SK-N-SH treated with all-trans-retinoic acid at 6 μM for 48 hours (cell line): ENCODE measurements at regions not wholly inside any gene's neighbourhood (a gene's known extent, or its start where the extent isn't known, plus 50 kb on each side); places are given as distances from the start of the nearest gene placed in this dataset.

ENCODE experiments used
- ATAC-seq: fragments of 200-7000 bp; cut with Tn5 transposase; 3 replicates; pipeline ENCODE4 v1.9.1; 2020; ENCODE audit warnings: mild to moderate bottlenecking, moderate library complexity
- ARNTL ChIP-seq: fragments of 450-650 bp; formaldehyde crosslinking; IDR thresholded peaks from 2 replicates; pipeline ENCODE4 v1.5.0; 2020; ENCODE audit warnings: low read depth, mild to moderate bottlenecking, moderate library complexity, borderline replicate concordance
- BACH2 ChIP-seq: fragments of 250-450 bp; sonication (Bioruptor Pico); IDR thresholded peaks from 2 replicates; pipeline ENCODE4 v1.9.0; 2021; ENCODE audit warnings: mild to moderate bottlenecking, borderline replicate concordance
- CSDC2 ChIP-seq: fragments of 250-450 bp; sonication (Bioruptor Pico); IDR thresholded peaks from 2 replicates; pipeline ENCODE4 v1.5.0; 2020; ENCODE audit warnings: mild to moderate bottlenecking, moderate library complexity
- ESRRG ChIP-seq: fragments of 250-450 bp; sonication (Bioruptor Pico); IDR thresholded peaks from 2 replicates; pipeline ENCODE4 v1.6.1; 2021; ENCODE audit warnings: mild to moderate bottlenecking
- GLIS3 ChIP-seq: fragments of 250-450 bp; sonication (Bioruptor Pico); IDR thresholded peaks from 2 replicates; pipeline ENCODE4 v1.5.0; 2020; ENCODE audit warnings: mild to moderate bottlenecking, moderate library complexity
- RARB ChIP-seq: fragments of 250-450 bp; sonication (Bioruptor Pico); IDR thresholded peaks from 2 replicates; pipeline ENCODE4 v1.8.0; 2021; ENCODE audit warnings: mild to moderate bottlenecking, moderate library complexity
- TCF4 ChIP-seq: fragments of 250-450 bp; sonication (Bioruptor Pico); IDR thresholded peaks from 2 replicates; pipeline ENCODE4 v1.8.0; 2021; ENCODE audit warnings: mild to moderate bottlenecking, moderate library complexity, borderline replicate concordance
- TOX ChIP-seq: fragments of 250-450 bp; sonication (Bioruptor Pico); IDR thresholded peaks from 2 replicates; pipeline ENCODE4 v1.8.0; 2021; ENCODE audit warnings: mild to moderate bottlenecking, moderate library complexity, borderline replicate concordance
- ZC3H10 ChIP-seq: fragments of 250-450 bp; sonication (Bioruptor Pico); IDR thresholded peaks from 2 replicates; pipeline ENCODE4 v1.5.1; 2021; ENCODE audit warnings: mild to moderate bottlenecking, moderate library complexity
- ZFP3 ChIP-seq: fragments of 250-450 bp; sonication (Bioruptor Pico); IDR thresholded peaks from 2 replicates; pipeline ENCODE4 v1.5.0; 2020; ENCODE audit warnings: mild to moderate bottlenecking, moderate library complexity
- ZFP30 ChIP-seq: fragments of 450-650 bp; formaldehyde crosslinking; IDR thresholded peaks from 2 replicates; pipeline ENCODE4 v1.5.0; 2022; ENCODE audit warnings: mild to moderate bottlenecking, moderate library complexity
- ZNF8 ChIP-seq: fragments of 450-650 bp; formaldehyde crosslinking; IDR thresholded peaks from 2 replicates; pipeline ENCODE4 v1.5.0; 2020; ENCODE audit warnings: mild to moderate bottlenecking, moderate library complexity
- TF ChIP-seq, protein P1 (sequence below): fragments of 250-450 bp; sonication (Bioruptor Pico); IDR thresholded peaks from 2 replicates; pipeline ENCODE4 v1.5.1; 2020; ENCODE audit warnings: low read depth, mild to moderate bottlenecking, moderate library complexity
- TF ChIP-seq, protein P2 (sequence below): fragments of 250-450 bp; sonication (Bioruptor Pico); IDR thresholded peaks from 2 replicates; pipeline ENCODE4 v1.8.0; 2021; ENCODE audit warnings: low read depth, mild to moderate bottlenecking, moderate library complexity, borderline replicate concordance
- TF ChIP-seq, protein P3 (sequence below): fragments of 250-450 bp; sonication (Bioruptor Pico); IDR thresholded peaks from 2 replicates; pipeline ENCODE4 v1.8.0; 2020; ENCODE audit warnings: mild to moderate bottlenecking, moderate library complexity, borderline replicate concordance
- TF ChIP-seq, protein P4 (sequence below): fragments of 250-450 bp; sonication (Bioruptor Pico); IDR thresholded peaks from 2 replicates; pipeline ENCODE4 v1.5.1; 2021; ENCODE audit warnings: mild to moderate bottlenecking, moderate library complexity
- TF ChIP-seq, protein P5 (sequence below): fragments of 250-450 bp; sonication (Bioruptor Pico); IDR thresholded peaks from 2 replicates; pipeline ENCODE4 v1.5.0; 2020; ENCODE audit warnings: mild to moderate bottlenecking, moderate library complexity

DNA sequence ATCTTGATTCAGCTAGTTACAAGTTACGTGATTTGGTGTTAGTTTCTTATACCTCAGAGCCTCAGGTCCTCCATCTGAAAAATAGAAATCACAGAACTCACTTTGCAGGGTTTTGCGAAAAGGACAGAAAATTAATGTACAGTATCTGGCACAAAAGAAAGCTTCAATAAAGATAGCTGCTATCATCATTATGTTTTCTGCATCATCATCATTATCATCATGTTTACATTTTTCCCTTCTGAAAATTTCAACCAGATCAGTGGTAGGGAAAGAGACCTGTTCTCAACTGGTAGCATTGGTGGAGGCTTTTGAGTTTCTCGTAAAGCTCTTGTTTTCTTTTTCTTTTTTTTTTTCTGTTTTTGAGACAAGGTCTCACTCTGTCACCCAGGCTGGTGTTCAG, 174.7 kb upstream of the PBX1 start:
- TF ChIP-seq TOX = no peak
- no peak for TF ChIP-seq ZNF8 (CRISPR knock-in tag)
- TF ChIP-seq TCF4 (CRISPR knock-in tag) = no peak
- TF ChIP-seq, protein P1, sequence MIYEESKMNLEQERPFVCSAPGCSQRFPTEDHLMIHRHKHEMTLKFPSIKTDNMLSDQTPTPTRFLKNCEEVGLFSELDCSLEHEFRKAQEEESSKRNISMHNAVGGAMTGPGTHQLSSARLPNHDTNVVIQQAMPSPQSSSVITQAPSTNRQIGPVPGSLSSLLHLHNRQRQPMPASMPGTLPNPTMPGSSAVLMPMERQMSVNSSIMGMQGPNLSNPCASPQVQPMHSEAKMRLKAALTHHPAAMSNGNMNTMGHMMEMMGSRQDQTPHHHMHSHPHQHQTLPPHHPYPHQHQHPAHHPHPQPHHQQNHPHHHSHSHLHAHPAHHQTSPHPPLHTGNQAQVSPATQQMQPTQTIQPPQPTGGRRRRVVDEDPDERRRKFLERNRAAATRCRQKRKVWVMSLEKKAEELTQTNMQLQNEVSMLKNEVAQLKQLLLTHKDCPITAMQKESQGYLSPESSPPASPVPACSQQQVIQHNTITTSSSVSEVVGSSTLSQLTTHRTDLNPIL (CRISPR knock-in tag) = no peak
- no peak for TF ChIP-seq BACH2 (CRISPR knock-in tag)
- TF ChIP-seq, protein P2, sequence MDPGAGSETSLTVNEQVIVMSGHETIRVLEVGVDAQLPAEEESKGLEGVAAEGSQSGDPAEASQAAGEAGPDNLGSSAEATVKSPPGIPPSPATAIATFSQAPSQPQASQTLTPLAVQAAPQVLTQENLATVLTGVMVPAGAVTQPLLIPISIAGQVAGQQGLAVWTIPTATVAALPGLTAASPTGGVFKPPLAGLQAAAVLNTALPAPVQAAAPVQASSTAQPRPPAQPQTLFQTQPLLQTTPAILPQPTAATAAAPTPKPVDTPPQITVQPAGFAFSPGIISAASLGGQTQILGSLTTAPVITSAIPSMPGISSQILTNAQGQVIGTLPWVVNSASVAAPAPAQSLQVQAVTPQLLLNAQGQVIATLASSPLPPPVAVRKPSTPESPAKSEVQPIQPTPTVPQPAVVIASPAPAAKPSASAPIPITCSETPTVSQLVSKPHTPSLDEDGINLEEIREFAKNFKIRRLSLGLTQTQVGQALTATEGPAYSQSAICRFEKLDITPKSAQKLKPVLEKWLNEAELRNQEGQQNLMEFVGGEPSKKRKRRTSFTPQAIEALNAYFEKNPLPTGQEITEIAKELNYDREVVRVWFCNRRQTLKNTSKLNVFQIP (CRISPR knock-in tag) = no peak
- TF ChIP-seq, protein P3, sequence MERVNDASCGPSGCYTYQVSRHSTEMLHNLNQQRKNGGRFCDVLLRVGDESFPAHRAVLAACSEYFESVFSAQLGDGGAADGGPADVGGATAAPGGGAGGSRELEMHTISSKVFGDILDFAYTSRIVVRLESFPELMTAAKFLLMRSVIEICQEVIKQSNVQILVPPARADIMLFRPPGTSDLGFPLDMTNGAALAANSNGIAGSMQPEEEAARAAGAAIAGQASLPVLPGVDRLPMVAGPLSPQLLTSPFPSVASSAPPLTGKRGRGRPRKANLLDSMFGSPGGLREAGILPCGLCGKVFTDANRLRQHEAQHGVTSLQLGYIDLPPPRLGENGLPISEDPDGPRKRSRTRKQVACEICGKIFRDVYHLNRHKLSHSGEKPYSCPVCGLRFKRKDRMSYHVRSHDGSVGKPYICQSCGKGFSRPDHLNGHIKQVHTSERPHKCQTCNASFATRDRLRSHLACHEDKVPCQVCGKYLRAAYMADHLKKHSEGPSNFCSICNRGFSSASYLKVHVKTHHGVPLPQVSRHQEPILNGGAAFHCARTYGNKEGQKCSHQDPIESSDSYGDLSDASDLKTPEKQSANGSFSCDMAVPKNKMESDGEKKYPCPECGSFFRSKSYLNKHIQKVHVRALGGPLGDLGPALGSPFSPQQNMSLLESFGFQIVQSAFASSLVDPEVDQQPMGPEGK (CRISPR knock-in tag) = no peak
- TF ChIP-seq ZFP3 (CRISPR knock-in tag) = no peak
- no peak for TF ChIP-seq CSDC2 (CRISPR knock-in tag)
- no peak for ATAC-seq

DNA sequence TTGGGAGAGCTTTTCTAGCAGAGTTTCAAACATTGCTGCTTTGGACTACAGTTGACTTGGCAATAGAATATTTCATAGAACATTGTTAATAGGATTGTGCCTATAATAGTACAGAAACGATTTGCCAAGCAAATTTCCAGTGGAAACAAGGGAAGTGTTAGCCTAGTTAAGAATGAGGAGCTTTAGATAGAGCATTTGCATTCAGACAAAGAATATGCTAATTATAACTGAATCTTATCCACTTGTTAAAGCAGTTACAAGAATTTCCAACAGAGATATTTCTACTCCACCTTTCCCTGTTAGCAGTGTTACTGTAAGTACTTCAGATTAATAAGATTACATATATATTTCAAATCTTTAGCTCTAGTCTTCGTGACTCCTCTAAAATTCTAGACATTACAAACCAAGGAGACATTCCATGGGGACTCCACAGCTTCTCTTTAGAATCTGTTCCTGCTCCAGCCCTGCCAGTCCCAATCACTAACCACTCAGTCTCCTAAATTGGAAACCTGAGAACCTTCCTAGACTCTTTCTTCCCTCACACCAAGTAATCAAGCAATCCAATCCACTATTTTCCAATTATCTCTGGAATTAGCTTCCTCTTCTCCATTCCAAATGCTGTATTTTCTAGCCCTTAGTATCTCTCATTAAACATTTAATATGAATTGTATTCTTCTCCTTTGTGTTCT, 141.8 kb upstream of the PBX1 start:
- no peak for TF ChIP-seq ARNTL (CRISPR knock-in tag)
- TF ChIP-seq GLIS3 (CRISPR knock-in tag) = no peak
- TF ChIP-seq, protein P3 (CRISPR knock-in tag) = no peak
- TF ChIP-seq, protein P2 (CRISPR knock-in tag) = no peak
- no peak for TF ChIP-seq ZC3H10 (CRISPR knock-in tag)
- no peak for TF ChIP-seq RARB
- TF ChIP-seq, protein P4, sequence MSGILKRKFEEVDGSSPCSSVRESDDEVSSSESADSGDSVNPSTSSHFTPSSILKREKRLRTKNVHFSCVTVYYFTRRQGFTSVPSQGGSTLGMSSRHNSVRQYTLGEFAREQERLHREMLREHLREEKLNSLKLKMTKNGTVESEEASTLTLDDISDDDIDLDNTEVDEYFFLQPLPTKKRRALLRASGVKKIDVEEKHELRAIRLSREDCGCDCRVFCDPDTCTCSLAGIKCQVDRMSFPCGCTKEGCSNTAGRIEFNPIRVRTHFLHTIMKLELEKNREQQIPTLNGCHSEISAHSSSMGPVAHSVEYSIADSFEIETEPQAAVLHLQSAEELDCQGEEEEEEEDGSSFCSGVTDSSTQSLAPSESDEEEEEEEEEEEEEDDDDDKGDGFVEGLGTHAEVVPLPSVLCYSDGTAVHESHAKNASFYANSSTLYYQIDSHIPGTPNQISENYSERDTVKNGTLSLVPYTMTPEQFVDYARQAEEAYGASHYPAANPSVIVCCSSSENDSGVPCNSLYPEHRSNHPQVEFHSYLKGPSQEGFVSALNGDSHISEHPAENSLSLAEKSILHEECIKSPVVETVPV (CRISPR knock-in tag) = no peak
- TF ChIP-seq ZFP30 (CRISPR knock-in tag) = no peak
- no peak for TF ChIP-seq ZNF8 (CRISPR knock-in tag)
- TF ChIP-seq ESRRG (CRISPR knock-in tag) = no peak
- no peak for TF ChIP-seq ZFP3 (CRISPR knock-in tag)
- no peak for TF ChIP-seq TOX
- TF ChIP-seq CSDC2 (CRISPR knock-in tag) = no peak
- no peak for ATAC-seq

DNA sequence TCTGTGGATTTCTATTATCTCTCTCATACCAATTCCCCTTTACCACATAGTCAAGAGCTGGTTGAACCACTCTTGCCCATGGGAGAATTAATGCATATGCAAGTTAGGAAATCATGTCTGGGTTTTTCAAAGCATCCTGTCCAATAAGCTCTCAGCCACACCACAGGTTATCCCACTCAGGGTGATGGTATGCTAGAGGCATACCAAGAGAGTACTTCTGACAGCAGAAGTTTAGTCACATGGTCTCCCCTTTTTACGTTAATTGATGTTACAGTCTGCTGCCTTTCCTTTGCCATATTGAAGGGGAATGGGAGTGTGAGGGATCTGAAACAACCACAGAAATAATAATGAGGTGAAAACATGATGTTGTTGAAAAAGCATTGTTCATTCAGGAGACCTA, 135.8 kb upstream of the PBX1 start:
- TF ChIP-seq ZFP3 (CRISPR knock-in tag) = no peak
- TF ChIP-seq, protein P5, sequence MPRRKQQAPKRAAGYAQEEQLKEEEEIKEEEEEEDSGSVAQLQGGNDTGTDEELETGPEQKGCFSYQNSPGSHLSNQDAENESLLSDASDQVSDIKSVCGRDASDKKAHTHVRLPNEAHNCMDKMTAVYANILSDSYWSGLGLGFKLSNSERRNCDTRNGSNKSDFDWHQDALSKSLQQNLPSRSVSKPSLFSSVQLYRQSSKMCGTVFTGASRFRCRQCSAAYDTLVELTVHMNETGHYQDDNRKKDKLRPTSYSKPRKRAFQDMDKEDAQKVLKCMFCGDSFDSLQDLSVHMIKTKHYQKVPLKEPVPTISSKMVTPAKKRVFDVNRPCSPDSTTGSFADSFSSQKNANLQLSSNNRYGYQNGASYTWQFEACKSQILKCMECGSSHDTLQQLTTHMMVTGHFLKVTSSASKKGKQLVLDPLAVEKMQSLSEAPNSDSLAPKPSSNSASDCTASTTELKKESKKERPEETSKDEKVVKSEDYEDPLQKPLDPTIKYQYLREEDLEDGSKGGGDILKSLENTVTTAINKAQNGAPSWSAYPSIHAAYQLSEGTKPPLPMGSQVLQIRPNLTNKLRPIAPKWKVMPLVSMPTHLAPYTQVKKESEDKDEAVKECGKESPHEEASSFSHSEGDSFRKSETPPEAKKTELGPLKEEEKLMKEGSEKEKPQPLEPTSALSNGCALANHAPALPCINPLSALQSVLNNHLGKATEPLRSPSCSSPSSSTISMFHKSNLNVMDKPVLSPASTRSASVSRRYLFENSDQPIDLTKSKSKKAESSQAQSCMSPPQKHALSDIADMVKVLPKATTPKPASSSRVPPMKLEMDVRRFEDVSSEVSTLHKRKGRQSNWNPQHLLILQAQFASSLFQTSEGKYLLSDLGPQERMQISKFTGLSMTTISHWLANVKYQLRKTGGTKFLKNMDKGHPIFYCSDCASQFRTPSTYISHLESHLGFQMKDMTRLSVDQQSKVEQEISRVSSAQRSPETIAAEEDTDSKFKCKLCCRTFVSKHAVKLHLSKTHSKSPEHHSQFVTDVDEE (CRISPR knock-in tag) = no peak
- ATAC-seq = no peak
